ENCODE measurements at regions not wholly inside any gene's neighbourhood (a gene's known extent, or its start where the extent isn't known, plus 50 kb on each side); places are given as distances from the start of the nearest gene placed in this dataset.
"Not testable (repeated sequence)": the region's sequence is repeated elsewhere in the genome, so short reads cannot be mapped to it uniquely, and the experiment has no call there.

GRCh38 chr2:65589667-65590066, 157.3 kb upstream of the SPRED2 start:
- DNase-seq, result no peak

GRCh38 chr2:65587779-65588178, 155.4 kb upstream of the SPRED2 start:
- DNase-seq, result no peak

GRCh38 chr2:65586516-65586915, 154.1 kb upstream of the SPRED2 start:
- DNase-seq, result no peak

GRCh38 chr2:65583061-65583460, 150.7 kb upstream of the SPRED2 start:
- DNase-seq, result no peak

- no peak for DNase-seq
Observed at GRCh38 chr2:65582364-65582763, 150.0 kb upstream of the SPRED2 start.

GRCh38 chr2:65580824-65581223, 148.4 kb upstream of the SPRED2 start:
- DNase-seq, result no peak

GRCh38 chr2:65579506-65580235, 147.3 kb upstream of the SPRED2 start:
- no peak for DNase-seq

GRCh38 chr2:65577654-65578053, 145.3 kb upstream of the SPRED2 start:
- DNase-seq, result no peak

- DNase-seq, result no peak
Observed at GRCh38 chr2:65576861-65577601, 144.6 kb upstream of the SPRED2 start.

GRCh38 chr2:65576278-65576677, 143.9 kb upstream of the SPRED2 start:
- DNase-seq, result no peak

- DNase-seq, result no peak
Observed at GRCh38 chr2:65574993-65575392, 142.6 kb upstream of the SPRED2 start.

- DNase-seq, result not testable (repeated sequence)
Observed at GRCh38 chr2:65568656-65569440, 136.4 kb upstream of the SPRED2 start.

GRCh38 chr2:65566617-65567016, 134.2 kb upstream of the SPRED2 start:
- DNase-seq, result no peak

GRCh38 chr2:65565681-65566080, 133.3 kb upstream of the SPRED2 start:
- DNase-seq, result no peak

- DNase-seq, result no peak
Observed at GRCh38 chr2:65564299-65564698, 131.9 kb upstream of the SPRED2 start.

GRCh38 chr2:65562890-65563289, 130.5 kb upstream of the SPRED2 start:
- no peak for DNase-seq

GRCh38 chr2:65558743-65559142, 126.3 kb upstream of the SPRED2 start:
- DNase-seq, result no peak

- no peak for DNase-seq
Observed at GRCh38 chr2:65557616-65558573, 125.5 kb upstream of the SPRED2 start.

GRCh38 chr2:65554765-65555591, 122.6 kb upstream of the SPRED2 start:
- peak; percentile 10 for DNase-seq

GRCh38 chr2:65553504-65554074, 121.2 kb upstream of the SPRED2 start:
- no peak for DNase-seq

GRCh38 chr2:65551528-65551927, 119.1 kb upstream of the SPRED2 start:
- DNase-seq, result no peak

Data from stimulated activated CD4-positive, alpha-beta T cell treated with anti-CD3 and anti-CD28 coated beads, Interleukin-4, amount 100 ng/mL, for 24 hours (primary cell).